OCI-LY7 (cell line): ENCODE measurements at regions not wholly inside any gene's neighbourhood (a gene's known extent, or its start where the extent isn't known, plus 50 kb on each side); places are given as distances from the start of the nearest gene placed in this dataset.

Experiments
- BruUV-seq: library from RNA; stranded (reverse); fragments of 400-500 nt; replicated peaks from 2 replicates; lab custom pipeline; 2021; lab: Mats Ljungman, UMichigan
- CTCF ChIA-PET: fragments of 300-600 bp; sonication (Branson Sonifier 250); formaldehyde crosslinking; loops from one replicate; lab custom pipeline; 2022; ENCODE audit warnings: antibody characterized with exemption; ENCODE audit not compliant: unreplicated experiment; lab: Charles Lee
- POLR2A ChIA-PET: fragments of 300-600 bp; sonication (Branson Sonifier 250); formaldehyde crosslinking; loops from one replicate; lab custom pipeline; 2022; ENCODE audit warnings: antibody characterized with exemption; lab: Charles Lee
- DNase-seq: peaks from one replicate; pipeline ENCODE4 v3.0.0-alpha.2; 2015; ENCODE audit warnings: low spot score
- H2AFZ ChIP-seq: fragments of 200-600 bp; sonication (generic), shearing (Covaris generic); 2 replicates; pipeline ENCODE4 v1.6.1; 2014; ENCODE audit warnings: mild to moderate bottlenecking, antibody characterized with exemption, low read length, moderate library complexity
- H3K27ac ChIP-seq: fragments of 200-600 bp; sonication (generic); 2 replicates; pipeline ENCODE4 v1.5.1; 2014; ENCODE audit warnings: mixed run types, low read depth, mild to moderate bottlenecking, moderate library complexity, low read length, inconsistent platforms; ENCODE audit not compliant: poor library complexity, severe bottlenecking
- H3K36me3 ChIP-seq: fragments of 200-600 bp; sonication (generic); 2 replicates; pipeline ENCODE4 v1.6.1; 2014; ENCODE audit warnings: mild to moderate bottlenecking, antibody characterized with exemption, low read length, moderate library complexity, mixed read lengths; ENCODE audit not compliant: insufficient read depth
- H3K4me1 ChIP-seq: fragments of 200-600 bp; sonication (generic); 2 replicates; pipeline ENCODE4 v1.5.1; 2014; ENCODE audit warnings: mild to moderate bottlenecking, low read length; ENCODE audit not compliant: insufficient read depth, poor library complexity, severe bottlenecking
- H3K4me2 ChIP-seq: fragments of 200-600 bp; sonication (generic); 2 replicates; pipeline ENCODE4 v1.6.1; 2014; ENCODE audit warnings: mild to moderate bottlenecking, low read length
- H3K4me3 ChIP-seq: fragments of 200-600 bp; sonication (generic); 2 replicates; pipeline ENCODE4 v1.5.1; 2014; ENCODE audit warnings: mild to moderate bottlenecking, low read depth, low read length; ENCODE audit not compliant: poor library complexity, severe bottlenecking
- H3K79me2 ChIP-seq: fragments of 200-600 bp; sonication (generic); 2 replicates; pipeline ENCODE4 v1.6.1; 2016; ENCODE audit warnings: low read depth, mild to moderate bottlenecking, low read length, moderate library complexity, mixed read lengths; ENCODE audit not compliant: insufficient read depth
- H3K9me2 ChIP-seq: fragments of 200-600 bp; sonication (generic); 2 replicates; pipeline ENCODE4 v1.6.1; 2016; ENCODE audit warnings: mild to moderate bottlenecking, low read length, mixed read lengths; ENCODE audit not compliant: insufficient read depth
- H3K9me3 ChIP-seq: fragments of 200-600 bp; sonication (generic); 2 replicates; pipeline ENCODE4 v1.6.1; 2014; ENCODE audit warnings: mild to moderate bottlenecking, mixed run types, low read length, mixed read lengths
- H4K20me1 ChIP-seq: fragments of 200-600 bp; sonication (generic); 2 replicates; pipeline ENCODE4 v1.6.1; 2014; ENCODE audit warnings: mild to moderate bottlenecking, antibody characterized with exemption, low read length, moderate library complexity, mixed read lengths; ENCODE audit not compliant: insufficient read depth
- CTCF ChIP-seq: fragments of 200-600 bp; sonication (generic); conservative IDR thresholded peaks from 2 replicates; pipeline ENCODE4 v1.5.1; 2014; ENCODE audit warnings: mild to moderate bottlenecking, antibody characterized with exemption, low read length, moderate library complexity, mixed read lengths
- EZH2phosphoT487 ChIP-seq: fragments of 200-600 bp; sonication (generic); IDR thresholded peaks from 2 replicates; pipeline ENCODE4 v1.6.1; 2018; ENCODE audit warnings: low read depth, borderline replicate concordance, mild to moderate bottlenecking, mixed run types, antibody characterized with exemption, low read length, moderate library complexity, mixed read lengths
- intact Hi-C: fragments of 100-400 bp; cut with micrococcal nuclease; formaldehyde crosslinking; loops from one replicate; pipeline ENCODE4 v1.10.0; 2022; ENCODE audit not compliant: unreplicated experiment

GRCh38 chr5:75856056-75856455 is 138.8 kb upstream of the POC5 start:
- no peak overlapping the region for H3K27ac ChIP-seq
- ChIA-PET POLR2A (interaction anchor here (0.6 kb wide), 1 partner anchor 1164 kb away, joined by 4 read pairs; no protein-coding TSS in a partner anchor), CTCF (no interaction called here)
- H3K36me3 ChIP-seq = no peaks in the 10 kb centered on the region
- no peak overlapping the region for H3K4me2 ChIP-seq
- H3K9me3 ChIP-seq = no peaks in the 10 kb centered on the region
- no peak for DNase-seq
- H3K9me2 ChIP-seq = no peaks in the 10 kb centered on the region
- H4K20me1 ChIP-seq = no peaks in the 10 kb centered on the region
- H3K4me3 ChIP-seq = no peak overlapping the region
- H3K79me2 ChIP-seq = no peaks in the 10 kb centered on the region
- intact Hi-C loops = no loop called here
- H2AFZ ChIP-seq = no peak overlapping the region
- no peak for TF ChIP-seq EZH2phosphoT487
- TF ChIP-seq CTCF = no peak
- H3K4me1 ChIP-seq = no peaks in the 10 kb centered on the region
- no TSS peak for BruUV-seq

- DNase-seq = no peak
- CTCF ChIA-PET = no interaction called here
Observed at GRCh38 chr5:75848077-75848476, 130.8 kb upstream of the POC5 start.

More at GRCh38 chr5:75848077-75848476, 130.8 kb upstream of the POC5 start:
- intact Hi-C loops = no loop called here
- Histone ChIP-seq H3K4me3 (no peak overlapping the region), H2AFZ (no peak overlapping the region), H3K9me2 (no peaks in the 10 kb centered on the region), H3K79me2 (no peaks in the 10 kb centered on the region), H3K36me3 (no peaks in the 10 kb centered on the region), H3K4me1 (no peaks in the 10 kb centered on the region), H3K9me3 (no peaks in the 10 kb centered on the region), H3K4me2 (no peak overlapping the region), H3K27ac (no peak overlapping the region), H4K20me1 (no peaks in the 10 kb centered on the region)
- TF ChIP-seq EZH2phosphoT487 = no peak
- no peak for TF ChIP-seq CTCF
- BruUV-seq = no TSS peak
- POLR2A ChIA-PET = interaction anchor here (0.7 kb wide), 1 partner anchor 101 kb away, joined by 3 read pairs; no protein-coding TSS in a partner anchor
